Colon (tissue), 2 donors: ENCODE measurements at regions not wholly inside any gene's neighbourhood (a gene's known extent, or its start where the extent isn't known, plus 50 kb on each side); places are given as distances from the start of the nearest gene placed in this dataset.

Source experiments
- FAIRE-seq: peaks from 2 replicates; lab custom pipeline; 2012; peaks lifted over from hg19 to GRCh38; lab: Jason Lieb, UNC
- donor health status: control.
- donor health status: control.

GRCh38 chr3:107897471-107898061, 193.3 kb downstream of the CD47 start:
- no peak for FAIRE-seq

GRCh38 chr3:107894998-107895397, 195.8 kb downstream of the CD47 start:
- no peak for FAIRE-seq

- FAIRE-seq: no peak
Observed at GRCh38 chr3:107892955-107893624, 197.7 kb downstream of the CD47 start.

- FAIRE-seq: no peak
Observed at GRCh38 chr3:107884719-107885460, 205.9 kb downstream of the CD47 start.

- no peak for FAIRE-seq
Observed at GRCh38 chr3:107884028-107884427, 206.8 kb downstream of the CD47 start.

GRCh38 chr3:107882881-107883280, 207.9 kb downstream of the CD47 start:
- FAIRE-seq: no peak

GRCh38 chr3:107882261-107882660, 208.6 kb downstream of the CD47 start:
- FAIRE-seq: no peak

- FAIRE-seq: no peak
Observed at GRCh38 chr3:107881509-107881908, 209.3 kb downstream of the CD47 start.

- FAIRE-seq: no peak
Observed at GRCh38 chr3:107880702-107881101, 210.1 kb downstream of the CD47 start.

GRCh38 chr3:107877936-107878335, 212.9 kb downstream of the CD47 start:
- FAIRE-seq: no peak

- no peak for FAIRE-seq
Observed at GRCh38 chr3:107870943-107871638, 219.7 kb downstream of the CD47 start.

GRCh38 chr3:107870096-107870495, 220.7 kb downstream of the CD47 start:
- FAIRE-seq: no peak

- FAIRE-seq: no peak
Observed at GRCh38 chr3:107868449-107868848, 222.4 kb downstream of the CD47 start.

GRCh38 chr3:107861904-107862303, 228.9 kb downstream of the CD47 start:
- no peak for FAIRE-seq

- no peak for FAIRE-seq
Observed at GRCh38 chr3:107861422-107861821, 229.4 kb downstream of the CD47 start.
